HG02938 (cell line): ENCODE measurements at regions not wholly inside any gene's neighbourhood (a gene's known extent, or its start where the extent isn't known, plus 50 kb on each side); places are given as distances from the start of the nearest gene placed in this dataset.

Experiments used
- ATAC-seq: cut with Tn5 transposase; IDR thresholded peaks from one replicate; pipeline ENCODE4 v1.9.1; 2021; ENCODE audit warnings: mild to moderate bottlenecking, moderate library complexity; ENCODE audit not compliant: unreplicated experiment

GRCh38 chr10:2296179-2296891, 559.0 kb upstream of the ADARB2 start:
- no peak for ATAC-seq

- no peak for ATAC-seq
Measured at GRCh38 chr10:2294739-2295138, 557.4 kb upstream of the ADARB2 start.

GRCh38 chr10:2284071-2284470, 546.7 kb upstream of the ADARB2 start:
- ATAC-seq, result no peak

- no peak for ATAC-seq
Measured at GRCh38 chr10:2282202-2282601, 544.9 kb upstream of the ADARB2 start.

GRCh38 chr10:2280713-2281300, 543.5 kb upstream of the ADARB2 start:
- ATAC-seq, result no peak

- no peak for ATAC-seq
Measured at GRCh38 chr10:2279711-2280110, 542.4 kb upstream of the ADARB2 start.

- no peak for ATAC-seq
Measured at GRCh38 chr10:2278363-2278762, 541.0 kb upstream of the ADARB2 start.

- ATAC-seq, result no peak
Measured at GRCh38 chr10:2263561-2263960, 526.2 kb upstream of the ADARB2 start.

GRCh38 chr10:2262878-2263277, 525.6 kb upstream of the ADARB2 start:
- no peak for ATAC-seq

GRCh38 chr10:2262333-2262732, 525.0 kb upstream of the ADARB2 start:
- ATAC-seq, result no peak

GRCh38 chr10:2256241-2256640, 518.9 kb upstream of the ADARB2 start:
- ATAC-seq, result no peak

GRCh38 chr10:2252096-2252495, 514.8 kb upstream of the ADARB2 start:
- ATAC-seq, result no peak

- no peak for ATAC-seq
Measured at GRCh38 chr10:2251631-2252030, 514.3 kb upstream of the ADARB2 start.

GRCh38 chr10:2246747-2247146, 509.4 kb upstream of the ADARB2 start:
- no peak for ATAC-seq

GRCh38 chr10:2245580-2245979, 508.3 kb upstream of the ADARB2 start:
- ATAC-seq, result no peak

- ATAC-seq, result no peak
Measured at GRCh38 chr10:2244471-2244870, 507.1 kb upstream of the ADARB2 start.

- ATAC-seq, result no peak
Measured at GRCh38 chr10:2236876-2237275, 499.6 kb upstream of the ADARB2 start.

GRCh38 chr10:2232479-2232878, 495.2 kb upstream of the ADARB2 start:
- ATAC-seq, result no peak

- no peak for ATAC-seq
Measured at GRCh38 chr10:2230478-2230877, 493.2 kb upstream of the ADARB2 start.

- ATAC-seq, result no peak
Measured at GRCh38 chr10:2228320-2228901, 491.1 kb upstream of the ADARB2 start.

GRCh38 chr10:2225609-2226008, 488.3 kb upstream of the ADARB2 start:
- no peak for ATAC-seq

GRCh38 chr10:2223548-2224320, 486.4 kb upstream of the ADARB2 start:
- ATAC-seq, result no peak
